DND-41 (cell line): ENCODE measurements at regions not wholly inside any gene's neighbourhood (a gene's known extent, or its start where the extent isn't known, plus 50 kb on each side); places are given as distances from the start of the nearest gene placed in this dataset.

Experiments used
- ATAC-seq: fragments of 200-7000 bp; cut with Tn5 transposase; 3 replicates; pipeline ENCODE4 v1.9.1; 2021; ENCODE audit warnings: low read depth; ENCODE audit not compliant: insufficient read depth
- DNase-seq: peaks from one replicate; pipeline ENCODE4 v3.0.0-alpha.2; 2020
- H2AFZ ChIP-seq: 2 replicates; pipeline ENCODE4 v1.6.0; 2012; ENCODE audit warnings: low read depth, low read length
- H3K27ac ChIP-seq: 2 replicates; pipeline ENCODE4 v1.5.1; 2012; ENCODE audit warnings: low read length, inconsistent platforms
- H3K27me3 ChIP-seq: fragments of 200-600 bp; sonication (generic); 2 replicates; pipeline ENCODE4 v1.6.0; 2012; ENCODE audit warnings: low read length, mild to moderate bottlenecking, inconsistent platforms; ENCODE audit not compliant: insufficient read depth, poor library complexity
- H3K36me3 ChIP-seq: 2 replicates; pipeline ENCODE4 v1.5.1; 2012; ENCODE audit warnings: low read length, inconsistent platforms; ENCODE audit not compliant: insufficient read depth
- H3K4me1 ChIP-seq: 2 replicates; pipeline ENCODE4 v1.5.1; 2012; ENCODE audit warnings: mild to moderate bottlenecking, low read length; ENCODE audit not compliant: insufficient read depth
- H3K4me2 ChIP-seq: 2 replicates; pipeline ENCODE4 v1.6.0; 2012; ENCODE audit warnings: mild to moderate bottlenecking, moderate library complexity, low read length, inconsistent platforms; ENCODE audit not compliant: insufficient read depth
- H3K4me3 ChIP-seq, 2 experiments: fragments of 200-600 bp in 1 of 2; shearing (Covaris generic) in 1 of 2; 2 replicates each; pipeline ENCODE4 v1.5.1; 2012 to 2016; ENCODE audit warnings: inconsistent platforms in 2 of 2, low read length in 2 of 2, mild to moderate bottlenecking in 2 of 2, low read depth in 1 of 2, moderate library complexity in 1 of 2
- H3K79me2 ChIP-seq: 2 replicates; pipeline ENCODE4 v1.6.0; 2012; ENCODE audit warnings: low read length, inconsistent platforms; ENCODE audit not compliant: insufficient read depth
- H3K9ac ChIP-seq: 2 replicates; pipeline ENCODE4 v1.6.0; 2012; ENCODE audit warnings: low read depth, mild to moderate bottlenecking, inconsistent platforms, low read length, moderate library complexity
- H3K9me3 ChIP-seq: 2 replicates; pipeline ENCODE4 v1.5.1; 2012; ENCODE audit warnings: low read length, moderate library complexity, mild to moderate bottlenecking, inconsistent platforms; ENCODE audit not compliant: insufficient read depth, severe bottlenecking
- H4K20me1 ChIP-seq: 2 replicates; pipeline ENCODE4 v1.6.0; 2012; ENCODE audit warnings: low read length; ENCODE audit not compliant: insufficient read depth
- CTCF ChIP-seq: IDR thresholded peaks from 2 replicates; pipeline ENCODE4 v1.5.1; 2012; ENCODE audit warnings: borderline replicate concordance, low read length, moderate library complexity, mild to moderate bottlenecking; ENCODE audit not compliant: poor library complexity, severe bottlenecking; ENCODE audit errors: extremely low read depth
- EZH2 ChIP-seq: IDR thresholded peaks from 3 replicates; pipeline ENCODE4 v1.6.1; 2012; ENCODE audit warnings: borderline replicate concordance, low read depth, mild to moderate bottlenecking, moderate library complexity, low read length, inconsistent platforms; ENCODE audit not compliant: severe bottlenecking

DNA sequence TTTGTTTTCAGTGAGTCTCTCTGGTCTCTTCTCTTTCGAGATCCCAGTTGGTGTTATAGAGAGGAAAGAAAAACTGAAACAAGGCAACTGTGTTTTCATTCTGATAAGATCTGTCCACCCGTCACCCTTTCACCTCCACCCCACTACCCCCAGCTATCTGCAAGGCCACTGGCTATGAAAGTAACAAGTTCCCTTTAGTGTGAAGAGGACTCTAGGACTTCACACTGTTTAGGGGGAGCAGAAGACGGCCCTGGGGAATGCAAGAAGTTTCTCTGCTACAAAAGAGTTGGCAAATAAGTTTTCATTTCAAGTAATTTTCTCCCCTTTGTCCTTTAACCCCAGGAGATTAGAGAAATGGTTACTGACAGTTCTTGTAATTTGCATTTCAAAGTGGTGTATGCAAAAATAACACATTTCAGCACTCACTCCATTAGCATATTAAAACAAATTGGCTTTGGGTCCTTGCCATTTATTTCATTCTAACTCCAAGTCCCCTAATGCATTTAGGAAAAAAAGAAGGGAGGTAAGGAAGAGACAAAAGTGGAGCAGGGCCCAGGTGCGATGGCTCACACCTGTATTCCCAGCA lies 79.6 kb upstream of the PPM1J start:
- no peaks in the 10 kb centered on the region for H3K79me2 ChIP-seq
- no peak overlapping the region for H3K9ac ChIP-seq
- H3K9me3 ChIP-seq = no peaks in the 10 kb centered on the region
- DNase-seq = no peak
- no peak for TF ChIP-seq CTCF
- no peaks in the 10 kb centered on the region for H3K27me3 ChIP-seq
- H2AFZ ChIP-seq = no peak overlapping the region
- H3K27ac ChIP-seq = no peak overlapping the region
- ATAC-seq = no peak
- no peaks in the 10 kb centered on the region for H3K36me3 ChIP-seq
- H3K4me3 ChIP-seq = no peak overlapping the region
- no peaks in the 10 kb centered on the region for H4K20me1 ChIP-seq
- H3K4me2 ChIP-seq = no peak overlapping the region
- H3K4me1 ChIP-seq = no peaks in the 10 kb centered on the region

- Histone ChIP-seq H3K9ac (no peak overlapping the region), H3K4me1 (no peaks in the 10 kb centered on the region), H3K36me3 (no peaks in the 10 kb centered on the region), H2AFZ (no peak overlapping the region), H3K4me2 (no peak overlapping the region), H4K20me1 (no peaks in the 10 kb centered on the region), H3K27ac (no peak overlapping the region), H3K79me2 (no peaks in the 10 kb centered on the region), H3K9me3 (no peaks in the 10 kb centered on the region), H3K27me3 (no peaks in the 10 kb centered on the region), H3K4me3 (no peak overlapping the region)
- no peak for ATAC-seq
- TF ChIP-seq CTCF (no peak), EZH2 (no peak)
- no peak for DNase-seq
Observed at GRCh38 chr1:112793631-112794565, 78.8 kb upstream of the PPM1J start.

DNA sequence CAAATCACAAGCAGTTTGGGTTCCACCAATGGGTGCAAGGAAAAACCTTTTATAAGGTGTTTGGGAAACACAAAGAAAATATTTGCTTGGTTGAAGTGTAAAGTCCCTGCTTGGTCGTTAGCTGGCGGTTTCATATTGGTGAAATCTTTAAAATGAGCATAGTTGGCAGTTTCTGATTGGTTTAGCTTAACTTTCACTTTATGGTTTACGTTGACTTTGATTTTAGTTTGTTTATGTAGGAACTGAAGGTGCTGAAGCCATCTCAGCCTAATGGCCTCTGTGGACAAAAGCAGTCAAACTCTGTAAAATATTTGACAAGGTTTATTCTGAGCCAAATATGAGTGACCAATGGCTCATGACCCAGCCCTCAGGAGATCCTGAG lies 76.6 kb upstream of the PPM1J start:
- H4K20me1 ChIP-seq = no peaks in the 10 kb centered on the region
- H3K36me3 ChIP-seq = no peaks in the 10 kb centered on the region
- no peaks in the 10 kb centered on the region for H3K9me3 ChIP-seq
- H3K27me3 ChIP-seq = no peaks in the 10 kb centered on the region
- H2AFZ ChIP-seq = no peak overlapping the region
- no peak for DNase-seq
- no peak overlapping the region for H3K4me2 ChIP-seq
- no peaks in the 10 kb centered on the region for H3K4me1 ChIP-seq
- no peak overlapping the region for H3K9ac ChIP-seq
- no peaks in the 10 kb centered on the region for H3K79me2 ChIP-seq
- no peak overlapping the region for H3K4me3 ChIP-seq
- TF ChIP-seq CTCF = no peak
- TF ChIP-seq EZH2 = no peak
- ATAC-seq = no peak
- no peak overlapping the region for H3K27ac ChIP-seq
